AG04450 (cell line): ENCODE measurements at regions not wholly inside any gene's neighbourhood (a gene's known extent, or its start where the extent isn't known, plus 50 kb on each side); places are given as distances from the start of the nearest gene placed in this dataset.
"Not testable (repeated sequence)": the region's sequence is repeated elsewhere in the genome, so short reads cannot be mapped to it uniquely, and the experiment has no call there.

ENCODE experiments used
- CTCF ChIA-PET: fragments of 300-600, 350-600 bp; formaldehyde crosslinking; extraction: SDS; loops from one replicate; lab custom pipeline; 2022; ENCODE audit warnings: antibody characterized with exemption, inconsistent platforms; lab: Charles Lee
- POLR2A ChIA-PET: fragments of 350-600 bp; formaldehyde crosslinking; extraction: SDS; loops from one replicate; lab custom pipeline; 2021; ENCODE audit warnings: antibody characterized with exemption, inconsistent platforms; lab: Yijun Ruan, JAX
- DNase-seq: peaks from one replicate; pipeline ENCODE4 v3.0.0-alpha.2; 2011; ENCODE audit warnings: low read depth, low spot score
- H3K27ac ChIP-seq: one replicate; pipeline ENCODE4 v1.5.1; 2012; ENCODE audit warnings: low read depth, low read length, control low read depth
- H3K27me3 ChIP-seq: one replicate; pipeline ENCODE4 v1.6.0; 2012; ENCODE audit warnings: low read length; ENCODE audit not compliant: control insufficient read depth, insufficient read depth
- H3K4me3 ChIP-seq: 2 replicates; pipeline ENCODE4 v1.5.1; 2011; ENCODE audit warnings: mild to moderate bottlenecking, low read depth, low read length, control low read depth
- H3K9me3 ChIP-seq: 2 replicates; pipeline ENCODE4 v1.5.1; 2012; ENCODE audit warnings: low read length; ENCODE audit not compliant: control insufficient read depth, insufficient read depth
- CTCF ChIP-seq: IDR thresholded peaks from 2 replicates; pipeline ENCODE4 v1.5.1; 2011; ENCODE audit warnings: low read depth, low read length, control low read depth, inconsistent platforms

GRCh38 chr11:110358336-110358735 is 61.9 kb upstream of the RDX start:
- Histone ChIP-seq H3K9me3 (no peaks in the 10 kb centered on the region), H3K4me3 (no peak overlapping the region), H3K27ac (no peak overlapping the region), H3K27me3 (no peaks in the 10 kb centered on the region)
- ChIA-PET POLR2A (no interaction called here), CTCF (interaction anchor here (1.0 kb wide), 1 partner anchor 157 kb away, joined by 3 read pairs; no protein-coding TSS in a partner anchor)
- no peak for TF ChIP-seq CTCF
- no peak for DNase-seq

GRCh38 chr11:110360781-110361408 is 64.5 kb upstream of the RDX start:
- POLR2A ChIA-PET, DNase-seq, H3K9me3 ChIP-seq, H3K27me3 ChIP-seq, H3K27ac ChIP-seq, H3K4me3 ChIP-seq: not testable (repeated sequence)
- CTCF ChIA-PET: interaction anchor here (1.4 kb wide), 1 partner anchor 17 kb away, joined by 4 read pairs; no protein-coding TSS in a partner anchor

- Histone ChIP-seq H3K27me3 (no peaks in the 10 kb centered on the region), H3K4me3 (no peak overlapping the region), H3K9me3 (no peaks in the 10 kb centered on the region), H3K27ac (no peak overlapping the region)
- no peak for DNase-seq
- CTCF ChIA-PET: interaction anchor here (1.1 to 1.3 kb wide), 3 partner anchors 14 to 418 kb away, joined by 3 to 6 read pairs (median 4); no protein-coding TSS in a partner anchor
- no peak for TF ChIP-seq CTCF
- POLR2A ChIA-PET: no interaction called here
These were observed 66.6 kb upstream of the RDX start for GRCh38 chr11:110362971-110363509.

DNA sequence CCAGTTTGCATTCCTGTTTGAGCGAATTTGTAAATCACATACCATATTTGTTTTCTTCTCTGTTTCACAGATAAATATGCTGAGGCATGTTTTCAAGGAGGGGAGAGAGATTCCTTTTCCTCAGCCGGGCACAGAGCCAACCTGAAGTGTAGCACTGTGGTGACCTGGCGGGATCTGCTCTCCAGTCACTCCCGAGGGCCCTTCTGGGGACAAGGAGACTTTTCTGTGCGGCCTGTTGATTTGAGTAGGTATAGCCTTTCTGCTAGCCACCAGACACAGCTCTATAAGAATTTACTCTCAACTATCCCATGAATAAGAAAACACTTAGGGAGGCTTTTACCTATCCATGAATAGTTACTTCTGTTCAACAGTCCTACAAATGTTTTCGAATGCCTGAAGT is 63.5 kb upstream of the FDX1 start:
- ChIA-PET CTCF (interaction anchor here (1.0 to 2.5 kb wide), 3 partner anchors 11 to 427 kb away, joined by 3 to 31 read pairs (median 5); no protein-coding TSS in a partner anchor), POLR2A (no interaction called here)
- DNase-seq: no peak
- no peak for TF ChIP-seq CTCF
- Histone ChIP-seq H3K27ac (no peak overlapping the region), H3K4me3 (no peak overlapping the region), H3K27me3 (no peaks in the 10 kb centered on the region), H3K9me3 (no peaks in the 10 kb centered on the region)

DNA sequence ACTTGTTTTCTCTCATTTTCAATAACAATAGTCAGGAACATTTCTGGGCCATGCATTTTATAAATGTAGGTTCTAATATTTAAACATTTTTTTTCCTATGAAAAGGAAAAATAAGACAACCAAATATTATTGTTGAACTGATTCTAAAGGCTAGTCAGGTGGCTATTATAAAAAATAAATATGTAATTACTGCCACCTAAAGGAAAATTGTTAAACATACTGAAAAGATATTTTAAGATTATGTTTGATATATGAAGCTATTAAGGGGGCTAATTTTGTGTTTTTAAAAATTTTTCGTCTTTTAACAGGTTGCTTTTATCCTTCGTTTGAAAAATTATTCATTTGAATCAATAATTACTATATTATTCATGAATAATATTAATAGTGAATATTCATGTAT is 62.2 kb upstream of the FDX1 start:
- H3K4me3 ChIP-seq: no peak overlapping the region
- ChIA-PET POLR2A (no interaction called here), CTCF (interaction anchor here (1.0 to 2.5 kb wide), 5 partner anchors 9 to 179 kb away, joined by 3 to 31 read pairs (median 4); no protein-coding TSS in a partner anchor)
- TF ChIP-seq CTCF: 0 out of 2 replicates have a peak, but pooled peaks have one; percentile 5
- H3K27me3 ChIP-seq: no peaks in the 10 kb centered on the region
- DNase-seq: no peak
- no peak overlapping the region for H3K27ac ChIP-seq
- no peaks in the 10 kb centered on the region for H3K9me3 ChIP-seq
